Mucosa of stomach (tissue), 1 donor: ENCODE measurements at regions not wholly inside any gene's neighbourhood (a gene's known extent, or its start where the extent isn't known, plus 50 kb on each side); places are given as distances from the start of the nearest gene placed in this dataset.
"Not testable (repeated sequence)": the region's sequence is repeated elsewhere in the genome, so short reads cannot be mapped to it uniquely, and the experiment has no call there.

Source experiments
- H3K27me3 ChIP-seq: one replicate; pipeline ENCODE4 v1.7.0; 2013; ENCODE audit warnings: mild to moderate bottlenecking, low read length; ENCODE audit not compliant: control insufficient read depth, insufficient read depth
- H3K36me3 ChIP-seq: one replicate; pipeline ENCODE4 v1.7.0; 2013; ENCODE audit warnings: low read length; ENCODE audit not compliant: control insufficient read depth, insufficient read depth
- H3K4me1 ChIP-seq: one replicate; pipeline ENCODE4 v1.7.0; 2013; ENCODE audit warnings: mild to moderate bottlenecking, low read length; ENCODE audit not compliant: control insufficient read depth, insufficient read depth
- H3K4me3 ChIP-seq: one replicate; pipeline ENCODE4 v1.7.0; 2013; ENCODE audit warnings: low read length
- H3K9ac ChIP-seq: one replicate; pipeline ENCODE4 v1.7.0; 2013; ENCODE audit warnings: mild to moderate bottlenecking, low read length, moderate library complexity
- H3K9me3 ChIP-seq: one replicate; pipeline ENCODE4 v1.7.0; 2013; ENCODE audit warnings: mild to moderate bottlenecking, low read length, moderate library complexity; ENCODE audit not compliant: control insufficient read depth
- donor health status: Pancreatic carcinoma.

GRCh38 chr7:46100521-46100920 lies 179.4 kb upstream of the IGFBP3 start:
- no peaks in the 10 kb centered on the region for H3K9me3 ChIP-seq
- H3K9ac ChIP-seq, result no peak overlapping the region
- no peaks in the 10 kb centered on the region for H3K36me3 ChIP-seq
- no peaks in the 10 kb centered on the region for H3K27me3 ChIP-seq
- H3K4me1 ChIP-seq, result no peaks in the 10 kb centered on the region
- H3K4me3 ChIP-seq, result no peak overlapping the region

GRCh38 chr7:46099076-46099475 lies 178.0 kb upstream of the IGFBP3 start:
- Histone ChIP-seq H3K9ac (no peak overlapping the region), H3K27me3 (no peaks in the 10 kb centered on the region), H3K4me1 (no peaks in the 10 kb centered on the region), H3K9me3 (no peaks in the 10 kb centered on the region), H3K4me3 (no peak overlapping the region), H3K36me3 (no peaks in the 10 kb centered on the region)

GRCh38 chr7:46091071-46091470 lies 170.0 kb upstream of the IGFBP3 start:
- H3K4me3 ChIP-seq, result no peak overlapping the region
- H3K4me1 ChIP-seq, result no peaks in the 10 kb centered on the region

GRCh38 chr7:46089281-46089680 lies 168.2 kb upstream of the IGFBP3 start:
- Histone ChIP-seq H3K4me1 (no peaks in the 10 kb centered on the region), H3K9ac (no peak overlapping the region), H3K27me3 (no peaks in the 10 kb centered on the region), H3K9me3 (no peaks in the 10 kb centered on the region), H3K4me3 (no peak overlapping the region), H3K36me3 (no peaks in the 10 kb centered on the region)

More at GRCh38 chr7:46091071-46091470, 170.0 kb upstream of the IGFBP3 start:
- Histone ChIP-seq H3K36me3 (no peaks in the 10 kb centered on the region), H3K9me3 (no peaks in the 10 kb centered on the region), H3K9ac (no peak overlapping the region), H3K27me3 (no peaks in the 10 kb centered on the region)

- not testable (repeated sequence) for H3K4me3 ChIP-seq, H3K9me3 ChIP-seq, H3K4me1 ChIP-seq, H3K9ac ChIP-seq, H3K27me3 ChIP-seq, H3K36me3 ChIP-seq
Measured at GRCh38 chr7:46088486-46088885, 167.4 kb upstream of the IGFBP3 start.

GRCh38 chr7:46080595-46081159 lies 159.6 kb upstream of the IGFBP3 start:
- no peaks in the 10 kb centered on the region for H3K27me3 ChIP-seq
- no peaks in the 10 kb centered on the region for H3K36me3 ChIP-seq
- no peaks in the 10 kb centered on the region for H3K9me3 ChIP-seq
- no peak overlapping the region for H3K4me3 ChIP-seq
- no peak overlapping the region for H3K9ac ChIP-seq
- no peaks in the 10 kb centered on the region for H3K4me1 ChIP-seq

GRCh38 chr7:46079421-46079820 lies 158.3 kb upstream of the IGFBP3 start:
- Histone ChIP-seq H3K9ac (no peak overlapping the region), H3K36me3 (no peaks in the 10 kb centered on the region), H3K27me3 (no peaks in the 10 kb centered on the region), H3K9me3 (no peaks in the 10 kb centered on the region), H3K4me1 (no peaks in the 10 kb centered on the region), H3K4me3 (no peak overlapping the region)

GRCh38 chr7:46076527-46076926 lies 155.5 kb upstream of the IGFBP3 start:
- Histone ChIP-seq H3K4me3 (no peak overlapping the region), H3K36me3 (no peaks in the 10 kb centered on the region), H3K9me3 (no peaks in the 10 kb centered on the region), H3K4me1 (no peaks in the 10 kb centered on the region), H3K27me3 (no peaks in the 10 kb centered on the region), H3K9ac (no peak overlapping the region)

GRCh38 chr7:46072722-46073121 lies 151.7 kb upstream of the IGFBP3 start:
- Histone ChIP-seq H3K4me1 (no peaks in the 10 kb centered on the region), H3K9ac (no peak overlapping the region), H3K4me3 (no peak overlapping the region), H3K36me3 (no peaks in the 10 kb centered on the region), H3K9me3 (no peaks in the 10 kb centered on the region), H3K27me3 (no peaks in the 10 kb centered on the region)

- no peaks in the 10 kb centered on the region for H3K4me1 ChIP-seq
- no peaks in the 10 kb centered on the region for H3K27me3 ChIP-seq
- H3K4me3 ChIP-seq, result no peak overlapping the region
- no peaks in the 10 kb centered on the region for H3K9me3 ChIP-seq
- H3K9ac ChIP-seq, result no peak overlapping the region
- no peaks in the 10 kb centered on the region for H3K36me3 ChIP-seq
Measured at GRCh38 chr7:46071601-46072000, 150.5 kb upstream of the IGFBP3 start.

GRCh38 chr7:46071076-46071475 lies 150.0 kb upstream of the IGFBP3 start:
- Histone ChIP-seq H3K4me1 (no peaks in the 10 kb centered on the region), H3K9me3 (no peaks in the 10 kb centered on the region), H3K4me3 (no peak overlapping the region), H3K9ac (no peak overlapping the region), H3K36me3 (no peaks in the 10 kb centered on the region), H3K27me3 (no peaks in the 10 kb centered on the region)

- Histone ChIP-seq H3K4me3 (no peak overlapping the region), H3K9me3 (no peaks in the 10 kb centered on the region), H3K36me3 (no peaks in the 10 kb centered on the region)
Measured at GRCh38 chr7:46068159-46068558, 147.1 kb upstream of the IGFBP3 start.

More at GRCh38 chr7:46068159-46068558, 147.1 kb upstream of the IGFBP3 start:
- no peak overlapping the region for H3K9ac ChIP-seq
- no peaks in the 10 kb centered on the region for H3K27me3 ChIP-seq
- no peaks in the 10 kb centered on the region for H3K4me1 ChIP-seq
